ENCODE measurements at regions not wholly inside any gene's neighbourhood (a gene's known extent, or its start where the extent isn't known, plus 50 kb on each side); places are given as distances from the start of the nearest gene placed in this dataset.

DNA sequence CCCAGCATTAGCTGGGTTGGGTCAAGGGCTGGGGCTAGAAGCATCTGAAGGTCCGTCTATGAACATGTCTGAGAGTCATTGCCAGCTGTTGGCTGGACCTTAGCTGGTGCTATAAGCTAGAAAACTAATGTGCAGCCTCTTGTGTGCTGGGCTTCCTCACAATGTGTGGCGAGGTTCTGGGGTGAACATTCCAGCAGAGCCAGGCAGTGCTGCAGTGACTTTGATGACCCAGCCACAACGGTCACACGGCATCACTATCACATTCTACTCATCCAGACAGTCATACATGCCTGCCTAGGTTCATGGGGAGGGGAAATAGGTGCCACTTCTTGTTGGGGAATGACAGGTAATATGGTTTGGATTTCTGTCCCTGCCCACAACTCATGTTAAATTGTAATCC lies 260.5 kb downstream of the CYP26B1 start:
- DNase-seq, result no peak

DNA sequence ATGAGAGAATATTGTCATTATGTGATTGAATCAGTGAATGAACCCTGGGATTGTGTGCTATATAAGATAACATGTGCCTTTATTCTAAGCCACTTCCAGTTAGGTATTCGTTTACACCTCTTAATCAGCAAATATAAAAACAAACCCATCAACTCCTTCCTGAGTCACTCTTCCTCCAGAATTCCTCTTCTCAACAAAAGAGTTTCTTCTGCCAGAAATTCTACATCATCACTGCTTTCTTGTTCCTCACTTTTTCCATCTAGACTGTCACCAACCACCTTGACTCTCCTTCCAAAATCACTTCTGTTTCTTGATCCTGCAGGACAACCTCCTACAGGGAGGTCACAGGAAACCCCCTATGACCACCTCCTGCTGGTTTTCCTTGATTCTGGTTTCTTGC lies 261.4 kb downstream of the CYP26B1 start:
- DNase-seq, result no peak

DNA sequence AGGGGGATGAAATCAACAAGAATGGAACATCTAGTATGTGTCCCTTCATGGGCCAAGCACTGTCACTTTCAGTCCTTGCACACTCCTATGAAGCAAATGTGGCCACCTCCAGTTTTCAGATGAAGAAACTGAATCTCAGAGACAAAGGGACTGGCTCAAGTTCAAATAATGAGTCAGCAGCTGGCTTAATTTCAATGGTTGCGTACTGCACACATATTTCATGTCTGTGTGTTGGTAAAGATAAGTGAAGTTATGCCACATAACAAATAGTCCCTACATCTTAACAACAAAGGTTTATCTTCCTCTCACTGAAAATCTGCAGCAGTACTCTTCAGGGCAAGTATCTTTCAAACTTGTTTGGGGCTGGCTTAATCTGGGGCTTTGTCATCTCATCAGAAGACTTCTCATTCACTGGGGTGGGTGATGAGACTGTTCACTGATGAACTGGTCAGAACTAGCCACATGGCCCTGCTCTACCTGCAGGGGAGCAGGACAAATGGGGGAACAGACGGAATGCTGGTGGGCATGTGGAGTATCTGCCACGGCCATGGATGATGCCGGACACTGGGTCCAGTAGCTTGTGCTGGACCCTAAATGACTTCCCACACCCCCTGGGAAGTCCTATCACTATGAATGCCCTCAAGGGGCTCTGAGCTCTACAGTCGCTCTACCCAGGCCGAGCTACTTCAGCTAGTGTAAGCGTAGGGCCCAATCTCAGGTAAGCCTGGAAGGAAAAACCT lies 263.2 kb downstream of the CYP26B1 start:
- DNase-seq, result no peak

DNA sequence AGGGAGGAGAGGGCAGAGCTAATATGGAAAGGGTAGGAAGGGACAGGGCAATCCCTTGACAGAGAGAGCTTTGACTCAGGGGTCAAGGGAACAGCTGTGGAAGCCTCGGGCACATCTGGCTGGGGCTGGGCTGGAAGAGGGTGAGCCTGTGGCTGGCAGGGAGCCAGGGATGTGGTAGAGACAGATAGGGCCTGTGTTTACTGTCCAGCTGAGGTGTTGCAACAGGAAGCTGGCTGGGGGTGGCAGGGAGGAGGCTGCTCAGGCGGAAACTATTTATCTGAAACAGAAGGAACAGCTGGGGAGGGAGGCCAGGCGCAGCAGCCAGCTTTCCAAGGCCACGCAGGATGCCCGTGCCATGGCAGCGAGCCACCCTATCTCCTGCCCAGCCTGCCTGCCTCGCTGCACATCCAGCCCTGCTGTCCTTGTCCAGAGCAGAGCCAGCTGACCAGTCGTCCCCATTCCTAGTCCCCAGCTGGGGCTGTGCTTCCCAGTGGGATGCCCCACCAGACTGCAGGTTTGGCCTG lies 264.7 kb downstream of the CYP26B1 start:
- DNase-seq, result no peak

DNA sequence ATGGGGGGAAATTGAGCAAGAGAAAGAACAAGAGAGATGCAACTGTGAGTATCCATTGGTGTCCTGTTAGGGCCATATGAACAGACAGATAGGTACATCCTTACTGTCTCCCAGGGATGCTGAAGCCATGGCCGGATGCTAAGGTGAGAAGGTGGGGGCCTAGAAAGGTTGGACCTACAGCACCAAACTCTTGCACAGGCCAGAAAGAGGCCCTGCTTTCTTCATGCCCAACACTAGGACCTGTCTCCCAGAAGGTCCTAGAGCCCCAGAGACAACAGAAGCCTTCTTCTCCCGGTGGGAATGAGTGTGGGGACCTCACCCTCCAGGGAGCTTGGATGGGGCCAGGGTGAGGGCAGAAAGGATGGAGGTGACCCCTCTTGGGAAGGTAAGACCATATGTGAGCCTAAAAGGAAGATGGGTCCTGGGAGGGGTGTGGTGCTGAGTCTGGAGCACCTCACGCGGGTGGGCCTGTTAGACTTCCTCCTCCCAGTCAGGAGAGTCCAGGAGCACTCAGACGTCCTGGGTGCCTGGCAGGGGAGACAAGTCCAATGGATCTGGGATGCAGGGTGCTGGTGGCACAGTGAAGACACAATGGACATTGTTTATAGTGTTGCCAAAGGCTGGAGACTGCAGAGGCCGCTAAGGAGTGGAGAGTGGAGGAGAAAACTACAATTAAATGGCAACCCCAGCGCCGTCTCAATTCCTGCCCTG lies 265.3 kb downstream of the CYP26B1 start:
- no peak for DNase-seq

DNA sequence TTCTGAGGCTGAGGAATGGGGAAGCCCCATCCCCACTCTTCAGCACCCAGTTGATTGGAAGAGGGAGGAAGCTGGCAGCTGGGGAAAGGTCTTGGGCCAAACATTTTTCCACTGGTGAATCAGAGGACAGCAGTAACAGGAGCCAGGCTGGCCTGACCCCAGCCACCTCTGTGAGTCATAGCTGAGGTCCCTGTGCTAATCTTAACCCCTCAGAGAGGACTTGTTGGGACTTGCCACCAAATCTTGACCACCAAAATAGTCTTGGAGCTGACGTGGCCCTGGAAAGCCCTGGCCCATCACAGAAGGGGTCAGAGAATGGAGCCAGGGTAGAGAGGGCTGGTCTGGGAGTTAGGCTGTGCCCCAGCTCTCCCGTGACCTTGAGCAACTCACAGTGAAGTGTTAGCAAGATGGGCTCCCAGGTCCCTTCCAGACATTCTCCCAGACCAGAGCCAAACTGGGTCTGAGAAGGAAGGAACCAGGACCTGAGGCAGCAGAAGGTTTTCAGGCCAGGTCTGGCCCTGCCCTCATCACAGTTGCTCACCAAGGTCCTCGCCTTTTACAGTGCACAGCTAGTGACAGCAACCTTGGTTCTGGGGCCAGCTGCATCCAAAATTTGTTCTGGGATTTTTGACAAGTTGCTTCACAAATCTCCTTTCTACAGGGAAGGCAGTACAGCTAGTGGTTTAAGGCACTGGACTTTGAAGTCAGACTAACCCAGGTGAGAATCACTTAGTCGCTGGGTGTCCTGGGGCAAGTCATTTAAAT lies 266.6 kb downstream of the CYP26B1 start:
- DNase-seq, result no peak

DNA sequence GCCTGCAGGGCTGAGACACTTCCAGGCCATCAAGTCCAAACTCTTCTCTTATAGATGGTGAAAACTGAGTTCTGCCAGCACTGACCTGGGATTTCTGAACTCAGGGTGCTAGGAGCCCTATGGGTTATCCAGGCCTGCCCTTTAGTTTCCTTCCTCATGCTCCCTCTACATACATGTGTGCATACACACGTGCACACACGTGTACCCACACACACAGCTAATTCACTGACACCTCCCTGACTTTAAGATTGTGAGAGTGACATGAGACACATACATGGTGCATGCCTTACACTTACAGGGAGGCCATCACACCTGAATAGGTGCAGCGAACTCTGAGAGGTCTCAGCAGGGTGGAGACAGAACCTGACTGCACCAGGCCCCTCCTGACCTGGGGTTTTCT lies 267.4 kb downstream of the CYP26B1 start:
- no peak for DNase-seq

DNA sequence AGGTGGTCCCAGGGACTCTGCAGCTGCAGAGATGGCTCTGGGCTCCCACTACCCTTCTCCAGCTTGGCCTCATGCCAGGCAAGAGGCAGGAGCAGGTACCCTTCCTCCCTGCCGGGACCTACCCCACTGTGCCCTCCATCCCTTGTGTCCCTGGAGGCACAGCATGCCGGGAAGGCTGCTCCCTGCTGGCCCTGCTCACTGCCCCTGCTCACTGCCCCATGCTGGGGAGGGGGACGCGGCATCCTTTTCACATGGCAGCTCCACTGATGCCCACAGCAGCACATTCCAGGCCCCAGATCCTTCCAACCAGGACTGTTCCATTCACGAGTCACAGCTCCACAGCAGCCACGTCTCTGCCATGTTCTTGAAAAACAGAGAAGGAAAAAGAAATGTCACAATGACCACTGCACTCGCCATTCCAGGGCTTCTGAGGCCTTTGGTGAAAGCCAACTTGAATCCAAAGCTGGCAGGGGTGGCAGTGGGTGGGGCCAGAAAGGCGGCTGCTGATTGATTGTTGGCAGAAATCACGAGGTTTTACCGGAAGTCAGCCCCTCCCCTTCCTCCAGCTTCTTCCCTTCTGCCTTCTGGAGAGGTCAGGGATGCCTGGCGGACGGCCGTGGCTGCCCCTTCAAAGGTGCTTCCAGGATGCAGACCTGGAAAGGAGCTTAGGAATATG lies 268.0 kb downstream of the CYP26B1 start:
- DNase-seq, result no peak

DNA sequence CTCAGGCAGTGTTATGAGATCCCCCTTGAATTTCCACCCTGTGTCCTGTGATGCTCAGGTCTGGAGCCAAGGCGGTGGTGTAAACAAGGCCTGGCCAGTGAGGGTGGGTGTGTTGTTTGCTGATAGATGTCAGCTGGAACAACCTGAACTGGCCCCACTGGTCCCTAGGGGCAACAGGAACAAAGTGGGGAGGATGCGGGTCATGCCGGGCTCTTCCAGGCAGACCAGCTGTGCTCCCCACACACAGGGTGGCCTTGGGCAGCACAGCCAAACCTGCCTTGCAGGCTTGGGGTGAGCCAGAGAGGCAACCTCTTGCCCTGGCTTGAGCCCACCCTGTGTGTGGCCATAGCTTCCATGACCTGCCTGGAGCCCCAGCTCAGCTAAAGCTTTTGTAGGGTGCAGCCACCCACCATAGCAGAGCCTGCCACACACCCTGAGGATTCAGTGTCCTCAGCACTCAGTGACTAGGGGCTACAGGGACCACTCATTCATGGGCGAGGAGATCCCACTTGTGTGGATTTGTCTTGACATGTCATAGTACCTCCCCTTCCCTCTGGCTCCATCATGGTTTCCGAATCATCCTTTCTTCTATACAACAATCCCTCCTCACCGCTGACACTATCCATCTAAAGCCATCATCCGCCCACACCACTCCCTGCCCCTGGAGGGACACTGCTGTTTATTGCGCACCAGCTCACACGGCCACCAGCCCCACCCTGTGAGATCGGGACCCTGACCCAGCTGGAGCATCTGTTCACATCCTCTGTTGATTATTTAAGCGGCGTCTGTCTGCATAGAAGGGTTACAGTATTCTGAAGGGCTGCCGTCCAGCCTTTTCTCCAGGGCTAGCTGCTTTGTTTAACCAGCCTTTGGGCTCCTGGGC lies 268.8 kb downstream of the CYP26B1 start:
- DNase-seq, result no peak

DNA sequence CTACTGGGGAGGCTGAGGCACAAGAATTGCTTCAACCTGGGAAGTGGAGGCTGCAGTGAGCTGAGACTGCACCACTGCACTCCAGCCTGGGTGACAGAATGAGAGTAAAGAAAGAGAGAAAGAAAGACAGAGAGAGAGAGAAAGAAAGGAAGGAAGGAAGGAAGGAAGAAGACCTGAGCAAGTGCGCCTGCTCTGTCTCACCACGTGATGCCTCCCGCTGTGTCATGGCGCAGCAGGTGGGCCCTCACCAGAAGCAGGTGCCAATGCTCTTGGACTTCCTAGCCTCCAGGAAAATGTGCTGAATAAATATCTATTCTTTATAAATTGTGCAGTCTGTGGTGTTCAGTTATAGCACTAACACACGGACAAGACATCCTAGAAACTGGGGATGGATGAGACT lies 270.0 kb downstream of the CYP26B1 start:
- DNase-seq, result no peak

DNA sequence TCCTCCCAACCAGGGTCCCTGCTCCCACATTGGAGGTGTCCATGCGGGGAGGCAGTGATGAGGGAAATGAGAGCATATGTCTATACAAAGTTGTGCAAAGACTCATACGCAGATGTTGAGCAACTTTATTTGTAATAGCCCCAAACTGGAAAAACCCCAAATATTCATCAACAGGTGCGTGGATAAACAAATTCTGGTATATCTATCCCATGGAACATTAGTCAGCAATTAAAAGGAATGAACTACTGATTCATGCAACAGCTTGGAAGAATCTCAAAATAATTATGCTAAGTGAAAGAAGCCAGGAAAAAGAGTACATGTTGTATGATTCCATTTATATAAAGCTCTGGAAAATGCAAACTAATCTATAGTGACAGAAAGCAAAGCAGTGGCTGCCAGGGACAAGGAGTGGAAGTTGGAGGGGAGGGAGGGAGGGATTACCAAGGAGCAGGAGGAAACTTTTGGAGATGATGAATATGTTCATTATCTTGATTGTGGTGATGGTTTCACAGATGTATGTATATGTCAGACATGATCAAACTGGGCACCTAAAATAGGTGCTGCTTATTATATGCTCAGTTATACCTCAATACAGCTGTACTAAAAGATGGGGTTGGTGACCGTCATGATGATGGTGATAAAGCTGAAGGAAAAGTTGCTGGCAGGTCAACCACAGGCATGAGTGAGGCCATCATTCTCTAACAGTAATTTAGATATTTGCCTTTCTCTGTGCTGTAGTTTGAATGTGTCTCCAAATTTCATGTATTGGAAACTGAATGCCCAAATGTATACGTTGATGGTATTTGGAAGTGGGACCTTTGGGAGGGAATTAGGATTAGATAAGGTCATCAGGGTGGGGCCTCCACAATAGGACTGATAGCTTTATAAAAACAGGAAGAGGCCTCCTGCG lies 270.9 kb downstream of the CYP26B1 start:
- DNase-seq, result no peak

DNA sequence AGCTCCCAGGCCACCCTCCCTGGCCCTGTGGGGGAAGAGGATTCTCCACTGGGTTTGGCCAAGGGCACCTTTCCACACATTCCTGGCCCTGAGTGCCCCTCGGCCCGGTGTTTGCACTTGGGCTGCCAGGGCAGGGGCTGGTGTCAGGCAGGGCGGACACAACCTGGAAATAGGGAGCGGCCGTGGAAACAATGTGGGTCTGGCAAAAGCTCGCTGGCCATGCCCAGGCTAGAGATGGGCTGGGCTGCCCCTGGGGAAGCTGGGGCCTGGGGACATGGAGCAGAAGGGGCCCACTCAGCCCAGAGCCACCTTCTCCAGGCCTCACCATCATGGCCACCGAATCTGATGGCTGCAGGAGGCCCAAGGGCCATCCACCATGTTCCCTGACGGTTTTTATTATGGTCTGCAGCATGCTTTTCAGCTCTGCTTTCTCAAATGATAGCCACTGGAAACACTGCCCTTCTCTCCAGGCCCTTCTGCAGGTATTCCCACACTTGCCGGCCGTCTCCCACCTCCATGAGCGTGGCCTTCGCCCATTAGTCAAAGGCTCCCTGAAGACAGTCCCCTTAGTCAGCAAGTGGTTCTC lies 275.1 kb downstream of the CYP26B1 start:
- DNase-seq, result no peak

DNA sequence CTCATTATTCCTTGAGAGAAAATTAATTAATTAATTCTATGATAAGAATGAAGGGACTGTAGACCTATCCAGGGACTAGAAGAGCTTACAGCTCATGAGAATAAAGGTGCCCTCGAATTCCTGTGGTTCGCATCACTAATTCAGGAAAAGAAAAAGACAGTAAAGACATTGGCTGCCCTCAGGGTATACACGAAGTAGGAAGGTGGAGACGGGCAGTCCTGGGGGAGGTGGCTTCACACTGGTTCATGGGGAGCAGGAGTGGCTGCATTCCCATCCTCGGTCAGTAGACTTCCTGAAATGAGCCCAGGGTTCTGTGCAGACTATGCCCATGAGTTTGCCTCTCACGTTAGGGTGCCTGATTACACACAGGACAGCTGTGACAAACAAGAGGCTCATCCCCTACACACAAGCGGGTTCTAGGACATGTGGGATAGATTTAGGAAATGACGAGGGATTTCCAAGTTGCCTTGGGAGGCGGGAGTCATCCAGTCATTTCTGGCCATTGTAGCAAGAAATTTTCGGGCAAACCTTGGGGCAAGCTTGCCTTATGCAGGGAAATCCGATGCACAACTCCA lies 282.2 kb downstream of the CYP26B1 start:
- no peak for DNase-seq

DNA sequence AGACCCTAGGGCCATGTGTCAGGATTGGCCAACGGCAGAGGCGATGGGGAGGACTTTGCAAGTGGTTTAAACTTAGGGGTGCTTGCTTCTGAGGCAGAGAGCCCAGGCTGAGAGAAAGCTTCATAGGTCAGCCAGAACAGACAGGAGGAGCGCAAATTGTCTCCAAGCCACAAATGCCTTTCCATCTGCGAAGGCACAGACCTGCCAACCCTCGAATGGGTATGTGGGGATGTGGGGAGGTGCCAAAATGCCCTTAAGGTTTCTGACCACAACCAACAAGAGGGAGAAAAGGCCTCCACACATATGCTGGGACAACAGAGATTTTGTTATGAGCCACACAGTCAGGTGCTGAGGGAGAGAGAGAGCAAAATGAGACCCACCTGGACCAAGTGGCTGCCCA lies 283.6 kb downstream of the CYP26B1 start:
- DNase-seq, result no peak

DNA sequence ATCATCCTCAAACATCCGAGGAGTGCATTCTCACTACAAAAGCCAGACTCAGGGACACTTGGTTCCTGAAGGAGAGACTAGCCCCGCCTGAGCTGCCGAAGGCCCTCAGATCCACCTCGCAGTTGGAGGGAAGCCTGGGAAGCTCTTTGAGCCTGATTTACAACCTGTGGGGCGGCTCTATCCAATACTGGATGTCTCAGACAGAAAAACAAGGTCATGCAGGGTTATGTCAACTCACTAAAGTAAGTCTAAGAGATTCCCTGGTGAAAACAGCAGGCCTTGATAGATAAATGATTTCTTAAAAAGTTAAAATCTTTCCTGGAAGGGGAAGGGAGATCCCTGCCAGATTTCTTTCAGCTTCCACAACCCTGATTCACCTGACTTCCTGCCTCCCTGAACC lies 284.3 kb downstream of the CYP26B1 start:
- DNase-seq, result no peak

DNA sequence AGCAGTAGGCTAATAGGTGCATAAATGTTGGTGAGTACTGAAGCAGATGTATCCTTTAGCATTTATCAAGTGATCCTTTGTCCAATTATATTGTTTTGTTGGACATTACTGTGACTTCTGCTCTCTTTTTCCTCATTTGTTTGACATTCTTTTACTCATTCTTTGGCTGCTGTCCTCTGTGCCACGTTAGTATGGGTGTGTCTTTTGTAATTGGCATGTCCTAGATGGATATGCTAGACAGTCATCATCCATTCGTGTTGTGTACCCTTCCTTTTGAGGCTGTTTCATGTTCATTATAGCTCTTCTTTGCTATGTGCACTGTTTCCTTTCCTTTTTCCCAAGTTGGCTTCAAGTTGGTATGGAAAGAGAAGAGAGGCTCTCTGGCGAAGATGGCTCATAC lies 284.7 kb downstream of the CYP26B1 start:
- no peak for DNase-seq

DNA sequence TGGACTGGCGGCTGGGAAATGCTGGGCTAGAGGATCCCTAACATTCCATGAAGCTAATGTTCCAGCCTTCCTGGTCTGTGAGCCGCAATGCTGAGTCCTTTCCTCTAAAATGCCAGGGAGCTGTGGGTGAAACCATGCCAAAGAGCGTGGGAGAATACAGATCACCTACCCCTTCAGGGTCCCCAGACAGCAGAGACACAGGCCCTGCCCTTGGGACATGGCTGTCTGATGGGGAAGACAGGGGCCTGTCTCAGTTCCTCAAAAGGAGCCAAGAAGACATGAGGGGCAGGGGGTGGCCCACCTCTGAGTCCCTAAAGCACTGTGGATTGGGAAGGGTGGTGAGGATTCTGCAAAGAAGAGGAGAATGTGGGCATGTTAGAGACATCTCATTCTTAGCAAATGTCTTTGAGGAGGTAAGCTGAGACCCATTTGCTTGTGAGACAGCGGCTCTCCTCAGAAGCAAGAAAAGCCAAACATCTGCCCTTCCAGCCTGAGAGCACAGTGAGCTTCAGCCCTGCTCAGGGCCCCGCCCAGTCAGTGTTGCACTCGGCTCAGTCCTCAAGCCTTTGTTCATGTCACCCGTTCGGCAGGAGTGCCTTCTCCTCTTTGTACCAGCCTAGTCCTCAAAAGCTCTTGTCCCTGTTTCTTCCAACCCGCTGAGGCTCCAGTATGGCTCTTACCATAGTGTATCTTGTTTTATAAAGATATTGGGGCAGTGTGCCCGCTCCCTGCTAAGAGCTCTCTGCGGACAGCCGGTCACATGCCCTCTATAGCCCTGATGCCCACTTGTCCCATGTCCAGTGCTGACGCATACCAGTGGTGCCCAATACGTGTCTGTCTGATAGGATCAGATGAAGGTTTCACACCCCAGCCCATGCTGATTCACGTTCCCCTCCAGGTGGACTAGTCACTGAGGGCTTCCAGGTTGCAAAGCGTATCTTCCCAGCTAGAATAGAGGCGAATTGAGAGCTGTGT lies 286.2 kb downstream of the CYP26B1 start:
- DNase-seq, result no peak

DNA sequence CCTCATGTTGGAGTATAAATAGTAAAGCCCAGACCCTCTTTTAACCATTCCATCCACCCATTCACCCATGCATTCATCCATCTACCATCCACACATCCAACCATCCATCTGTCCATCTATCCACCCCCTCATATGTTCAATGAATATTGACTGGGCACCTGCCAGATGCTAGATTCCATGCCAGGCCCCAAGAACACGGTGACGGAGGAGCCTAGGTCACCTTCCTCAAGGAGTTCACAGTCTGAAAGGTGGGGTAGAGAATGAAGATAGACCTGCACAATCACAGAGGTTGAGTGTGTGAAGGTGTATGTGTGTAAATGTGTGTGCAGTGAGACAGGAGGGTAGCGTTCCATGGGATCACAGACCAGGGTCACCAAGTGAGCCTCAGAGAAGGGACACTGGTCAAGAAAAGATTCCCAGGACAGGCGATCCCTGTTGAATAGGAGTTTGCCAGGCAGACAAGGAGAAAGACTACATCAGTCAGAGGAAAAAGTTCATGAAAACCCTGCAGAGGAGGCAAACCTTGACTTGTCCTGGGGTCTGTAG lies 287.2 kb downstream of the CYP26B1 start:
- DNase-seq, result no peak
